Ovary (tissue), 7 donors: ENCODE measurements at regions not wholly inside any gene's neighbourhood (a gene's known extent, or its start where the extent isn't known, plus 50 kb on each side); places are given as distances from the start of the nearest gene placed in this dataset.

Experiments used
- DNase-seq, 5 donors: peaks; one replicate each; pipeline ENCODE4 v3.0.0-alpha.2; 2019 to 2020
- H3K27ac ChIP-seq, 2 donors: fragments of 200-600 bp; one replicate each; pipeline versions ENCODE4 v1.5.1 to v1.8.0; 2019 to 2022
- H3K27me3 ChIP-seq: fragments of 200-600 bp; one replicate; pipeline ENCODE4 v1.8.0; 2022
- H3K36me3 ChIP-seq: fragments of 200-600 bp; sonication (generic); one replicate; pipeline ENCODE4 v1.5.1; 2019
- H3K4me1 ChIP-seq: one replicate; pipeline ENCODE4 v1.8.1; 2013; ENCODE audit warnings: mild to moderate bottlenecking, moderate library complexity; ENCODE audit not compliant: insufficient read depth
- H3K4me3 ChIP-seq: fragments of 200-600 bp; sonication (generic); one replicate; pipeline ENCODE4 v1.5.1; 2017
- H3K9me3 ChIP-seq, 2 donors: fragments of 200-600 bp in 1 of 2; sonication (generic) in 1 of 2; one replicate each; pipeline versions ENCODE4 v1.5.1 to v1.8.1; 2013 to 2019; ENCODE audit warnings: mild to moderate bottlenecking in 1 of 2, moderate library complexity in 1 of 2
- EP300 ChIP-seq: sonication (generic); formaldehyde crosslinking; IDR thresholded peaks from one replicate; pipeline ENCODE4 v1.6.1; 2017; ENCODE audit warnings: antibody characterized with exemption
- POLR2A ChIP-seq: fragments of 450-650 bp; IDR thresholded peaks from one replicate; pipeline ENCODE4 v1.6.1; 2017; ENCODE audit warnings: antibody characterized with exemption, mild to moderate bottlenecking, moderate library complexity
- WGBS, 3 donors: extraction: QIAGEN DNeasy Blood & Tissue Kit in 1 of 3; methylation state at CpG; one replicate each; pipeline versions ENCODE4 v1.1.5 to v1.1.7; 2013 to 2017; 5-methylcytosine and 5-hydroxymethylcytosine counted together
- intact Hi-C, 4 donors: fragments of 100-400 bp; cut with DNase I; formaldehyde crosslinking; loops; one replicate each; pipeline versions ENCODE4 v1.11.0 to v1.15.1; 2022 to 2023
- TF ChIP-seq, protein P1 (sequence below), 3 donors: fragments of 450-650 bp in 2 of 3; fragments of 200-600 bp in 1 of 3; IDR thresholded peaks; one replicate each; pipeline versions ENCODE4 v1.5.1 to v1.8.0; 2016 to 2022; ENCODE audit warnings: antibody characterized with exemption in 3 of 3, mild to moderate bottlenecking in 1 of 3
- donor health status: DM: no; HTN: no; CAD: no; lungs with moderate emphysema.
- donor health status: DM: no; HTN: no; CAD: no.
- donor health status: Bipolar disorder and iron deficiency.
- donor health status: DM: no; HTN: no; CAD: no.
- donor health status: DM: yes; HTN: yes; CAD: no.

DNA sequence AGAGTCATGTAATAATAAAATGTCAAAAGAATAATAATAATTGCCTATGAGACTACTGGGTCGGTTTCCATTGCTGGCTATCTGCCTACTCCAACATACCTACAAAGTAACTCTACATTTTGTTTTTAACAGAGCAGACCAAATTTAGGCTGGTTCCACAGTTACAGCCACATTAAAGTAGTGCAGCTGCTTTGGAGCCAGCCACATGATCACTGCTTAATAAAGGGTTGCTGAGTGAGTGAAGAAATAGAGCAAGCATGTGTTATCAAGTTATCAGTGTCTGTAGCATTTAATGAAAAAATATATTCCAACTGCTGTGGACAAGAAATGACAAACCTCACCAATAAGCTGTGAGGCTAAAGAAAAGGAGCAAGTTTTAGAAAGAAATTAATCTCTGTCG is 782.3 kb downstream of the PCDH18 start:
- 73 to 82% (median 81%) methylated on average over 2 of the region's 2 CpGs for WGBS, 3 donors
- Histone ChIP-seq H3K4me3 (no peak overlapping the region), H3K27me3 (no peaks in the 10 kb centered on the region), H3K36me3 (no peaks in the 10 kb centered on the region), H3K4me1 (no peaks in the 10 kb centered on the region), H3K9me3 (no peaks in the 10 kb centered on the region), H3K27ac (no peak overlapping the region)
- TF ChIP-seq EP300 (no peak), POLR2A (no peak)
- TF ChIP-seq, protein P1, sequence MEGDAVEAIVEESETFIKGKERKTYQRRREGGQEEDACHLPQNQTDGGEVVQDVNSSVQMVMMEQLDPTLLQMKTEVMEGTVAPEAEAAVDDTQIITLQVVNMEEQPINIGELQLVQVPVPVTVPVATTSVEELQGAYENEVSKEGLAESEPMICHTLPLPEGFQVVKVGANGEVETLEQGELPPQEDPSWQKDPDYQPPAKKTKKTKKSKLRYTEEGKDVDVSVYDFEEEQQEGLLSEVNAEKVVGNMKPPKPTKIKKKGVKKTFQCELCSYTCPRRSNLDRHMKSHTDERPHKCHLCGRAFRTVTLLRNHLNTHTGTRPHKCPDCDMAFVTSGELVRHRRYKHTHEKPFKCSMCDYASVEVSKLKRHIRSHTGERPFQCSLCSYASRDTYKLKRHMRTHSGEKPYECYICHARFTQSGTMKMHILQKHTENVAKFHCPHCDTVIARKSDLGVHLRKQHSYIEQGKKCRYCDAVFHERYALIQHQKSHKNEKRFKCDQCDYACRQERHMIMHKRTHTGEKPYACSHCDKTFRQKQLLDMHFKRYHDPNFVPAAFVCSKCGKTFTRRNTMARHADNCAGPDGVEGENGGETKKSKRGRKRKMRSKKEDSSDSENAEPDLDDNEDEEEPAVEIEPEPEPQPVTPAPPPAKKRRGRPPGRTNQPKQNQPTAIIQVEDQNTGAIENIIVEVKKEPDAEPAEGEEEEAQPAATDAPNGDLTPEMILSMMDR (IDR thresholded peaks at IDR 0.05), result no peak
- intact Hi-C loops, result no loop called here
- no peak for DNase-seq

DNA sequence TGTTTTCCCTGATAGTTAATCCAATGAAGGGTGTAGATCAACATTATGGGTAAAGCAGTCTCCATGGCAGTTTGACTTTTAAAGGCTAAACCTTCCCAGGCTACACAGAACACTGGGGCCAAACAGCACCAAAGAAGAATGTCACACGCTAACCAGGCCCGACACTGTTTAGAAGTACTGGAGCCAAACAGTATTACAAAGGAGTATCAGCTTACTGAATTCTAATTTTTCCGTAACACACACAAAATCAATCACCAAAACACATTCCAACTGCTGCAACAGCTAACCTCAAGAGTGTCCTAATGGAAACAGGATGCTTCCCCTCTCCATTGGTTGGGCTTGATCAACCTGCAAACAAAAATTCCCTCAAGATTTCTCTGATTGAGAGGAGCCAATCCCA is 783.5 kb downstream of the PCDH18 start:
- Histone ChIP-seq H3K36me3 (no peaks in the 10 kb centered on the region), H3K27ac (no peak overlapping the region), H3K4me1 (no peaks in the 10 kb centered on the region), H3K27me3 (no peaks in the 10 kb centered on the region), H3K4me3 (no peak overlapping the region), H3K9me3 (no peaks in the 10 kb centered on the region)
- WGBS, 3 donors, result 90 to 93% (median 91%) methylated on average over 3 of the region's 3 CpGs
- TF ChIP-seq, protein P1 (IDR thresholded peaks at IDR 0.05), result no peak
- no peak for TF ChIP-seq EP300
- no peak for TF ChIP-seq POLR2A
- DNase-seq, result no peak
- intact Hi-C loops, result no loop called here

DNA sequence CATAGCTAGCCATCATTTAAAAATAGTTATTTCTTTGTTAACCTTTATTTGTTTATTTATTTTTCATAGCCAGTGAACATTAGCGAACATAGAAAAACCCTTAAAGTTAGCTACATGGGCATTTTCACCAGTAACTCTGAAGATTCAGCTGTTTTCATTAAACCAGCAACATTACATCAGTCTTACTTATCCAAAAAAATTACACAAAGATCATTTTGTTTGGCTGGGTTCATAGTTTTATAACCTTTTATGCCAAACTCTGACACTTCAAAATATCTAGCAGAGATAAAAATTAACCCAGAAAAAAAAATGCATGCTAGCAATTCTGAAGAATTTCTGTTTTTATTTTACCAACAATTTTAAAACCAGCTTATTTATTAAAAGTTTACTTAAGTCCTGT is 784.1 kb downstream of the PCDH18 start:
- TF ChIP-seq POLR2A, result no peak
- TF ChIP-seq EP300, result no peak
- TF ChIP-seq, protein P1 (IDR thresholded peaks at IDR 0.05), result no peak
- no peaks in the 10 kb centered on the region for H3K27me3 ChIP-seq
- no peak overlapping the region for H3K27ac ChIP-seq
- intact Hi-C loops, result no loop called here
- no peak for DNase-seq
- no peaks in the 10 kb centered on the region for H3K9me3 ChIP-seq
- 86 to 99% (median 88%) methylated on average over 1 of the region's 1 CpG for WGBS, 3 donors
- no peak overlapping the region for H3K4me3 ChIP-seq
- no peaks in the 10 kb centered on the region for H3K4me1 ChIP-seq
- H3K36me3 ChIP-seq, result no peaks in the 10 kb centered on the region

DNA sequence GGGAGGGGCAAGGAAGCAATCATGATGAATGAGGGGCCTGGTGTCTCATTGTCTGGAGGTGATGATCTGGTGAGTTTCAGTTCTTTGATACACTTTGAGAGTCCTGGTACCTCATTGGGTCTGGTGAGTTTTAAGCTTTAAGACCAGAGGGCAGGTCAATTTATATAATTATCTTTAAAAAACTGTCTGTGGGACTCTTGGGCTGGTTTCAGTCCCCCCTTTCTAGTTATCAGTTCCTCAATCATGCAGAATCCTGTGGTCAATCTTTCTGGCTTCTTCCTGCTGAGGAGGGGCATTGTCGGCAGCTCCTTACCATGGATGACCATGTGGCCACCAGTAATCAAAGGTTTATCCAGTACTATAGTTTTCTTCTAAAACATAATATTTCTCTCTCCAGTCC is 789.1 kb downstream of the PCDH18 start:
- 95 to 97% (median 97%) methylated on average over 1 of the region's 1 CpG for WGBS, 3 donors
- no peak for DNase-seq
- Histone ChIP-seq H3K36me3 (no peaks in the 10 kb centered on the region), H3K4me3 (no peak overlapping the region), H3K27ac (no peak overlapping the region), H3K9me3 (no peaks in the 10 kb centered on the region), H3K4me1 (no peaks in the 10 kb centered on the region), H3K27me3 (no peaks in the 10 kb centered on the region)
- intact Hi-C loops, result no loop called here
- TF ChIP-seq, protein P1 (IDR thresholded peaks at IDR 0.05), result no peak
- TF ChIP-seq EP300, result no peak
- TF ChIP-seq POLR2A, result no peak

DNA sequence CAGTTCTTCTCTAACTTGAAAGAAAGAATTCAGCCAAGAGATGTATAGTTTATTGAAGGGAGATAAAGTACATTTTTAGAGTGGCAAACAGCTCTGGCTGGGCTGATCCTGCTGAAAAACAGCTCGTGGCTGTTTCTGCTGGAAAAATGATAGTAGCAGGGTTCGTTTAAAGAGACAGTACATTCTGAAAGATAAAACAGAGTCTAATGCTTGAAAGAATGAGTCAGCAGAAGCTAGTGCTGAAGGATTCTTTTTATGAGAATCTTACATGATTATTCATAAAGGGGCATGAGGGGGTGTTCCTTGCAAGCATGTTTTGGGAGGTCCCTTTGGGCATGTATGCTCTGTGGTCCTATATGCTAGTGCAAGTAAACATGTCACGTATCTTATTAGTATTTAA is 790.0 kb downstream of the PCDH18 start:
- 40 to 46% (median 42%) methylated on average over 3 of the region's 3 CpGs for WGBS, 3 donors
- intact Hi-C loops, result no loop called here
- H3K27me3 ChIP-seq, result no peaks in the 10 kb centered on the region
- TF ChIP-seq, protein P1 (IDR thresholded peaks at IDR 0.05), result no peak
- TF ChIP-seq POLR2A (no peak), EP300 (no peak)
- H3K27ac ChIP-seq, result no peak overlapping the region
- no peak overlapping the region for H3K4me3 ChIP-seq
- H3K9me3 ChIP-seq, result no peaks in the 10 kb centered on the region
- no peaks in the 10 kb centered on the region for H3K4me1 ChIP-seq
- DNase-seq, result no peak
- H3K36me3 ChIP-seq, result no peaks in the 10 kb centered on the region
